A549 (cell line): ENCODE measurements at regions not wholly inside any gene's neighbourhood (a gene's known extent, or its start where the extent isn't known, plus 50 kb on each side); places are given as distances from the start of the nearest gene placed in this dataset.

Source experiments
- CBX2 ChIP-seq: fragments of 200-600 bp; sonication (generic); IDR thresholded peaks from 2 replicates; pipeline ENCODE4 v1.6.1; 2016; ENCODE audit warnings: low read depth, mild to moderate bottlenecking, borderline replicate concordance
- CEBPB ChIP-seq, 2 experiments: fragments of >200 bp in 1 of 2; sonication (Bioruptor Twin) in 1 of 2; formaldehyde crosslinking in 1 of 2; IDR thresholded peaks; 2 replicates each; pipeline ENCODE4 v1.6.1; 2012 to 2016
- JUNB ChIP-seq: fragments of >200 bp; sonication (Bioruptor Twin); formaldehyde crosslinking; IDR thresholded peaks from 2 replicates; pipeline ENCODE4 v1.6.1; 2016
- KDM1A ChIP-seq: fragments of 200-600 bp; sonication (generic); IDR thresholded peaks from 2 replicates; pipeline ENCODE4 v1.6.1; 2016; ENCODE audit warnings: low read depth, mild to moderate bottlenecking
- MYC ChIP-seq: IDR thresholded peaks from 2 replicates; pipeline ENCODE4 v1.6.1; 2012; ENCODE audit warnings: mild to moderate bottlenecking, inconsistent platforms, low read length, improper control_type of control experiment, borderline replicate concordance
- RAD21 ChIP-seq, 2 experiments: fragments of >200 bp in 1 of 2; sonication (Bioruptor Twin) in 1 of 2; formaldehyde crosslinking in 1 of 2; IDR thresholded peaks in 1 of 2; conservative IDR thresholded peaks in 1 of 2; 2 replicates in 1 of 2; 3 replicates in 1 of 2; pipeline ENCODE4 v1.6.1; 2012 to 2018; ENCODE audit warnings: inconsistent platforms in 1 of 2
- SMC3 ChIP-seq: fragments of >200 bp; sonication (Bioruptor Twin); formaldehyde crosslinking; IDR thresholded peaks from 3 replicates; pipeline ENCODE4 v1.6.1; 2018; ENCODE audit warnings: inconsistent platforms
- TF ChIP-seq, protein P1 (sequence below): fragments of >200 bp; sonication (Bioruptor Twin); formaldehyde crosslinking; IDR thresholded peaks from 3 replicates; pipeline ENCODE4 v1.5.1; 2016
- TF ChIP-seq, protein P2 (sequence below): fragments of 450-650 bp; IDR thresholded peaks from 2 replicates; pipeline ENCODE4 v1.6.1; 2014; ENCODE audit warnings: antibody characterized with exemption
- TF ChIP-seq, protein P3 (sequence below): fragments of 200-600 bp; sonication (generic); IDR thresholded peaks from 2 replicates; pipeline ENCODE4 v1.6.1; 2016; ENCODE audit warnings: antibody characterized with exemption, mild to moderate bottlenecking, moderate library complexity

DNA sequence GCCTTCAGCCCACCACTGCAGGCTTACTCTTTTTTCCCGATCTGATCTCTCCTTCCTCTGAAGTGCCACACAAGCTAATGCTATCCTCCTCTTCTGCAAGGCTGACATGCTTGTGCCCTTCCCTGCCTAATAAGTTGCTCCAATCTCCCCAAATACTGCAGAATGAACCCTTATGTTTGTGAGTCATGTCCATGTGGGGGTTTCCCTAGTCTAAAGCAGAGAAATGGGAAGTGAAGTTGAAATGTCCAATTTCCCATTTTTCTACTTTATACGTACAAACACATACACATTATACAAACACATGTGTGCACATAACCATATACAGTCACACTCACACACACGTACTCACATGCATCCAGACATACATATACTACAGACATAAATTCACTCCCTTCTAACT lies 288.1 kb upstream of the CELF4 start:
- no peak for TF ChIP-seq MYC
- TF ChIP-seq, protein P1, sequence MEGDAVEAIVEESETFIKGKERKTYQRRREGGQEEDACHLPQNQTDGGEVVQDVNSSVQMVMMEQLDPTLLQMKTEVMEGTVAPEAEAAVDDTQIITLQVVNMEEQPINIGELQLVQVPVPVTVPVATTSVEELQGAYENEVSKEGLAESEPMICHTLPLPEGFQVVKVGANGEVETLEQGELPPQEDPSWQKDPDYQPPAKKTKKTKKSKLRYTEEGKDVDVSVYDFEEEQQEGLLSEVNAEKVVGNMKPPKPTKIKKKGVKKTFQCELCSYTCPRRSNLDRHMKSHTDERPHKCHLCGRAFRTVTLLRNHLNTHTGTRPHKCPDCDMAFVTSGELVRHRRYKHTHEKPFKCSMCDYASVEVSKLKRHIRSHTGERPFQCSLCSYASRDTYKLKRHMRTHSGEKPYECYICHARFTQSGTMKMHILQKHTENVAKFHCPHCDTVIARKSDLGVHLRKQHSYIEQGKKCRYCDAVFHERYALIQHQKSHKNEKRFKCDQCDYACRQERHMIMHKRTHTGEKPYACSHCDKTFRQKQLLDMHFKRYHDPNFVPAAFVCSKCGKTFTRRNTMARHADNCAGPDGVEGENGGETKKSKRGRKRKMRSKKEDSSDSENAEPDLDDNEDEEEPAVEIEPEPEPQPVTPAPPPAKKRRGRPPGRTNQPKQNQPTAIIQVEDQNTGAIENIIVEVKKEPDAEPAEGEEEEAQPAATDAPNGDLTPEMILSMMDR = no peak
- no peak for TF ChIP-seq CEBPB (IDR thresholded peaks at IDR 0.05)
- TF ChIP-seq, protein P2, sequence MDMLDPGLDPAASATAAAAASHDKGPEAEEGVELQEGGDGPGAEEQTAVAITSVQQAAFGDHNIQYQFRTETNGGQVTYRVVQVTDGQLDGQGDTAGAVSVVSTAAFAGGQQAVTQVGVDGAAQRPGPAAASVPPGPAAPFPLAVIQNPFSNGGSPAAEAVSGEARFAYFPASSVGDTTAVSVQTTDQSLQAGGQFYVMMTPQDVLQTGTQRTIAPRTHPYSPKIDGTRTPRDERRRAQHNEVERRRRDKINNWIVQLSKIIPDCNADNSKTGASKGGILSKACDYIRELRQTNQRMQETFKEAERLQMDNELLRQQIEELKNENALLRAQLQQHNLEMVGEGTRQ = no peak
- no peak for TF ChIP-seq RAD21 (conservative IDR thresholded peaks at IDR 0.05 in 1 of 2, IDR thresholded peaks at IDR 0.05 in 1 of 2)
- TF ChIP-seq, protein P3, sequence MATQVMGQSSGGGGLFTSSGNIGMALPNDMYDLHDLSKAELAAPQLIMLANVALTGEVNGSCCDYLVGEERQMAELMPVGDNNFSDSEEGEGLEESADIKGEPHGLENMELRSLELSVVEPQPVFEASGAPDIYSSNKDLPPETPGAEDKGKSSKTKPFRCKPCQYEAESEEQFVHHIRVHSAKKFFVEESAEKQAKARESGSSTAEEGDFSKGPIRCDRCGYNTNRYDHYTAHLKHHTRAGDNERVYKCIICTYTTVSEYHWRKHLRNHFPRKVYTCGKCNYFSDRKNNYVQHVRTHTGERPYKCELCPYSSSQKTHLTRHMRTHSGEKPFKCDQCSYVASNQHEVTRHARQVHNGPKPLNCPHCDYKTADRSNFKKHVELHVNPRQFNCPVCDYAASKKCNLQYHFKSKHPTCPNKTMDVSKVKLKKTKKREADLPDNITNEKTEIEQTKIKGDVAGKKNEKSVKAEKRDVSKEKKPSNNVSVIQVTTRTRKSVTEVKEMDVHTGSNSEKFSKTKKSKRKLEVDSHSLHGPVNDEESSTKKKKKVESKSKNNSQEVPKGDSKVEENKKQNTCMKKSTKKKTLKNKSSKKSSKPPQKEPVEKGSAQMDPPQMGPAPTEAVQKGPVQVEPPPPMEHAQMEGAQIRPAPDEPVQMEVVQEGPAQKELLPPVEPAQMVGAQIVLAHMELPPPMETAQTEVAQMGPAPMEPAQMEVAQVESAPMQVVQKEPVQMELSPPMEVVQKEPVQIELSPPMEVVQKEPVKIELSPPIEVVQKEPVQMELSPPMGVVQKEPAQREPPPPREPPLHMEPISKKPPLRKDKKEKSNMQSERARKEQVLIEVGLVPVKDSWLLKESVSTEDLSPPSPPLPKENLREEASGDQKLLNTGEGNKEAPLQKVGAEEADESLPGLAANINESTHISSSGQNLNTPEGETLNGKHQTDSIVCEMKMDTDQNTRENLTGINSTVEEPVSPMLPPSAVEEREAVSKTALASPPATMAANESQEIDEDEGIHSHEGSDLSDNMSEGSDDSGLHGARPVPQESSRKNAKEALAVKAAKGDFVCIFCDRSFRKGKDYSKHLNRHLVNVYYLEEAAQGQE = no peak
- TF ChIP-seq KDM1A = no peak
- TF ChIP-seq CBX2 = no peak
- no peak for TF ChIP-seq SMC3
- TF ChIP-seq JUNB = no peak
